Fibroblast of the aortic adventitia (primary cell): ENCODE measurements at regions not wholly inside any gene's neighbourhood (a gene's known extent, or its start where the extent isn't known, plus 50 kb on each side); places are given as distances from the start of the nearest gene placed in this dataset.

Source experiments
- DNase-seq: peaks from one replicate; pipeline ENCODE4 v3.0.0-alpha.2; 2010; ENCODE audit warnings: low read depth
- H3K4me3 ChIP-seq: 2 replicates; pipeline ENCODE4 v1.5.1; 2011; ENCODE audit warnings: low read depth, mild to moderate bottlenecking, control low read depth, low read length, moderate library complexity
- TF ChIP-seq, protein P1 (sequence below): IDR thresholded peaks from 2 replicates; pipeline ENCODE4 v1.5.1; 2011; ENCODE audit warnings: mild to moderate bottlenecking, low read length, control low read depth, inconsistent platforms; ENCODE audit not compliant: insufficient read depth

DNA sequence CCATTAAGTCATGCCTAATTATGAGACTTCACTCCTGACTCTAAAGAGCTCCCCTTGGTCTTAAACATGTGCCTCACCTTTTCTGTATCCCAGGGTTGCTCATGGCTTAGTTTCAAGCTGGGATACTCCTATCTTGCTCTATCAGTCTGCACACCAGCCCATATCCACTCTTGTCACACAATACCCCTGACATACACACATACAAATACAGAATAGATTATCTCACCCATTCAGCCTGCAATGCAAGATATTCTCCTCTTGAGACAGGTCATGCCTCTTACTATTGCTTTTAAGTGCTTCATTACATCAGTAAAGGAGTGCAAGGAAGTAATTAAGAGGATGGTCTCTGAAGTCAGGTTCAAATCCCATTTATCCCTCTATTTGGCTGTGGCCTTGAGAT lies 587.3 kb downstream of the IGSF11 start:
- TF ChIP-seq, protein P1, sequence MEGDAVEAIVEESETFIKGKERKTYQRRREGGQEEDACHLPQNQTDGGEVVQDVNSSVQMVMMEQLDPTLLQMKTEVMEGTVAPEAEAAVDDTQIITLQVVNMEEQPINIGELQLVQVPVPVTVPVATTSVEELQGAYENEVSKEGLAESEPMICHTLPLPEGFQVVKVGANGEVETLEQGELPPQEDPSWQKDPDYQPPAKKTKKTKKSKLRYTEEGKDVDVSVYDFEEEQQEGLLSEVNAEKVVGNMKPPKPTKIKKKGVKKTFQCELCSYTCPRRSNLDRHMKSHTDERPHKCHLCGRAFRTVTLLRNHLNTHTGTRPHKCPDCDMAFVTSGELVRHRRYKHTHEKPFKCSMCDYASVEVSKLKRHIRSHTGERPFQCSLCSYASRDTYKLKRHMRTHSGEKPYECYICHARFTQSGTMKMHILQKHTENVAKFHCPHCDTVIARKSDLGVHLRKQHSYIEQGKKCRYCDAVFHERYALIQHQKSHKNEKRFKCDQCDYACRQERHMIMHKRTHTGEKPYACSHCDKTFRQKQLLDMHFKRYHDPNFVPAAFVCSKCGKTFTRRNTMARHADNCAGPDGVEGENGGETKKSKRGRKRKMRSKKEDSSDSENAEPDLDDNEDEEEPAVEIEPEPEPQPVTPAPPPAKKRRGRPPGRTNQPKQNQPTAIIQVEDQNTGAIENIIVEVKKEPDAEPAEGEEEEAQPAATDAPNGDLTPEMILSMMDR: no peak
- H3K4me3 ChIP-seq: no peak overlapping the region
- DNase-seq: no peak

DNA sequence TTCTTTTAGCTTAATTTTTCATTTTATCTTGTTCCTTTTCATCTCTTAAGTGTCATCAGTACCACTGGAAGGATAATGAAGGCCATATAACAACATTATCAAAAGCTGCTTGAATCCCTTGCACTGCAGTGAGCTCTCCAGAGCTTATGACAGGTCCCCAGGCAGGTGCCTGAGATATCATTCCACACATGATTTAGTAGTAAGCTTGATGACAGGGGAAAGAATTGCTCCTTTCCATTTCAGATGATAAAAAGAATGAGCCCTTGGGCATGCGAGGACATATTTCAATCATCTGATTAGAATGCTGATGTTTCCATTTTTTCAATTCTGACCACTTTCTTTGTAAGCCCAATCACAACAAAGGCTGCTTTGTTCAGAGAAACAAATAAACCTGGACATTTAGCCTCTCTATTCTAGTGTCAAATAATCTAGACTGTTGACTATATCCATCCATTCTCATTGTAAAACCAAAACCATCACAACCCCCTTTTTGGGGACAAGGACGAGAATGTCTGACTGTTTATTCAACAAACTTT lies 567.8 kb downstream of the IGSF11 start:
- TF ChIP-seq, protein P1: no peak
- DNase-seq: no peak
- no peak overlapping the region for H3K4me3 ChIP-seq

DNA sequence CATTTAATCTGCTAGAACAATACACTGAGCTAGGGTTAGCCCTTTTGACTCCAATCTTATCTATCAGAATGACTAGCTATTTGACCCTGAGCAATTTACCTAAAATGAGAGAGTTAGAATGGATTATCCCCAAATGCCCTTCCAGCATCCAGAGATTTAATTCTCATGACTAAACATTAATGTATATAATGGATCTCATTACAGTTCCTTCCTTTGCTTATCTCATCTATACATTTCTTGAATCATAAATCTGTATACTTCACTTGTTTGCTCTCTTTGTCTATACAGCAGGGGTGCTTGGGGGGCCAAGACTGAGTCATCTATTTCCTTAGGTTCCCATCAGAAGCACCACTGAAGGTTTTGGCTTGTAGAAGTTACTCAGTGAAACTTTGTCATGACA lies 565.8 kb downstream of the IGSF11 start:
- no peak for DNase-seq
- TF ChIP-seq, protein P1: no peak
- no peak overlapping the region for H3K4me3 ChIP-seq

DNA sequence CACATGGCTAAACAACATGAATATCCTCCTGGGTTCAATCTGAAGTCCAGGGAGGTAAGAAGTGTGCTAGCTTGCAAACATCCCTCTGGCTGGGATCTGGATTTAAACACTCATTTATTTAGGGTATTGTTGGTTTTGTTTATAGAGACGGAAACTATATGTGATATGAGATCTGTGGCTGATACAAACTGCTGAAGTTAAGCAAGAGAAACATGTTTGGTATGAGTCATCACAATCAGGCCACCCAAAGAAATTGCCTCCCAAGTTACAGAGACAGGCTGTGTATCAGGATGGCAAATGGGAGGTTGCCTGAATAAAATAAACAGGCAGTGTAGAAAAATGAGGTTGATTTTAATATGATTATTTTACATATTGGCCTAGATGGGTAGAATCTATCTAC lies 562.1 kb downstream of the IGSF11 start:
- no peak for DNase-seq
- TF ChIP-seq, protein P1: no peak

DNA sequence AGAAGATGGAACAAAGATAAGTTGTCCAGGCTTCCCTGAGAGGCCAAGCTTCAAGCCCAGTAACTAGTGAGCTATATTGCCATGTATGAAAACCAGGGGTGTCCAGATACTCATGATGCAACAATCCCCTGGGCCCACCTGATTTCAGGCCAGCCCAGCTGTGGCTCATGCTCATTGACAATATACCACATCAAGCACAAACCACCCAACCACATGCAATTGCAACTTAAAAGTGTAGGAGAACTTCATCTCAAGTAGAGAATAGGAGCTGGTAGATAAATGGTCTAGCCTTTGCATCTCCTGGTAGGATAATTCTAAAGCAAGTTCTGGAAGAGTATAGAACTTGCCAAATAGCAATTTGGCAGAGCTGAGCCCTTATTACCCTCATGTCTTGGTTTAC lies 561.3 kb downstream of the IGSF11 start:
- DNase-seq: no peak
- H3K4me3 ChIP-seq: no peak overlapping the region
- TF ChIP-seq, protein P1: no peak

More for the DNA sequence above, 562.1 kb downstream of the IGSF11 start:
- H3K4me3 ChIP-seq: no peak overlapping the region

DNA sequence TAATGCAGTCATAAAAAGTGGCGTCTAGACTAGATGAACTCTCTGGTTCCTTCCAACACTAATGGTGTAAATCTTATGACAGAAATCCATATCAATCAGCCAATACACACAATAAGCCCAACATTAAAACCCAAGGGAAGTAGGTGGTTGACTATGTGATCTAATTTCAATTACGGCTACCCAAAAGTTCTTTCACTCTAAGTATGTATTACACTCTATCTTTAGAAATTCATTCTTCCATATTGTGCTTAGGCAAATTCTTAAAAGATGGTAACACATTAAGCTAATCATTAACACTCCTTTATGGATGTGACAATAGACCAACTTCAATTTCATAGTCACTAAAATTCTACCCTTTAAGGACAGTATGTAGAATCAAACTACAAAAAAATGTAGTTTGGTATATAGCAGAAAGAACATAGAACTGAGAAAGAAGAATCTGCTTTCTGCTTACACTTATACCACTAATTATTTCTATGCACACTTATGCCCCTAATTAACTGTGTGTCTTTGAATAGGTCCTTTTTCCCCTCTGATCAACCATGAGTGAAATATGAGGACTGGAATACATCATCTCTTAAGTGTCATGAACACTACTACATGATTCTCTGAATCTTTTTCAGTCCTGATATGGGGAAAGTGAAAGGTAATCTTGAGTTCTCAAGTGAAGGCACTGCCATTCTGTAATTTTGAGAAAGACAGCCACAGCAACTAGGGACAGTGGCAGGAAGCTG lies 557.6 kb downstream of the IGSF11 start:
- TF ChIP-seq, protein P1: no peak
- no peak overlapping the region for H3K4me3 ChIP-seq
- DNase-seq: no peak
